Tibial artery (tissue), 4 donors: ENCODE measurements at regions not wholly inside any gene's neighbourhood (a gene's known extent, or its start where the extent isn't known, plus 50 kb on each side); places are given as distances from the start of the nearest gene placed in this dataset.

ENCODE experiments used
- DNase-seq, 2 donors: peaks; one replicate each; pipeline ENCODE4 v3.0.0-alpha.2; 2019
- H3K27ac ChIP-seq, 2 donors: fragments of 200-600 bp; sonication (generic) in 1 of 2; 1 replicate in 1 of 2; 2 replicates in 1 of 2; pipeline ENCODE4 v1.5.1; 2018 to 2019; ENCODE audit warnings: mild to moderate bottlenecking in 1 of 2
- H3K27me3 ChIP-seq, 2 donors: fragments of 200-600 bp; sonication (generic) in 1 of 2; one replicate each; pipeline versions ENCODE4 v1.5.1 to v1.6.0; 2016 to 2019
- H3K36me3 ChIP-seq, 3 donors: fragments of 200-600 bp; sonication (generic) in 2 of 3; one replicate each; pipeline ENCODE4 v1.5.1; 2016 to 2019; ENCODE audit warnings: mild to moderate bottlenecking in 2 of 3
- H3K4me1 ChIP-seq, 4 donors: fragments of 200-600 bp; sonication (generic) in 2 of 4; 1 replicate in 3 of 4; 2 replicates in 1 of 4; pipeline ENCODE4 v1.5.1; 2016 to 2019
- H3K4me3 ChIP-seq, 2 donors: fragments of 200-600 bp; sonication (generic) in 1 of 2; 1 replicate in 1 of 2; 2 replicates in 1 of 2; pipeline ENCODE4 v1.5.1; 2018 to 2019; ENCODE audit warnings: mild to moderate bottlenecking in 2 of 2
- H3K9me3 ChIP-seq, 3 donors: fragments of 200-600 bp; sonication (generic) in 1 of 3; one replicate each; pipeline ENCODE4 v1.5.1; 2016 to 2019
- CTCF ChIP-seq, 2 experiments: fragments of 200-600 bp in 1 of 2; fragments of 450-650 bp in 1 of 2; IDR thresholded peaks; one replicate each; pipeline ENCODE4 v1.5.1; 2017 to 2019; ENCODE audit warnings: antibody characterized with exemption in 2 of 2, mild to moderate bottlenecking in 1 of 2, moderate library complexity in 1 of 2
- intact Hi-C: fragments of 100-400 bp; cut with DNase I; formaldehyde crosslinking; loops from one replicate; pipeline ENCODE4 v1.15.0; 2023; ENCODE audit warnings: low total_unique reads

- H3K27ac ChIP-seq, result no peak overlapping the region
- no peak for DNase-seq
- no peak for TF ChIP-seq CTCF (IDR thresholded peaks at IDR 0.05)
- no peaks in the 10 kb centered on the region for H3K36me3 ChIP-seq
- no peaks in the 10 kb centered on the region for H3K27me3 ChIP-seq
- no peaks in the 10 kb centered on the region for H3K4me1 ChIP-seq
- H3K4me3 ChIP-seq, result no peak overlapping the region
- intact Hi-C loops, result no loop called here
- no peaks in the 10 kb centered on the region for H3K9me3 ChIP-seq
Measured at GRCh38 chr11:91749251-91749650, 475.4 kb upstream of the FAT3 start.

- no peaks in the 10 kb centered on the region for H3K27me3 ChIP-seq
- H3K36me3 ChIP-seq, result no peaks in the 10 kb centered on the region
- no peak for DNase-seq
- no peaks in the 10 kb centered on the region for H3K9me3 ChIP-seq
- H3K27ac ChIP-seq, result no peak overlapping the region
- no peak for TF ChIP-seq CTCF (IDR thresholded peaks at IDR 0.05)
- H3K4me1 ChIP-seq, result no peaks in the 10 kb centered on the region
- intact Hi-C loops, result no loop called here
- H3K4me3 ChIP-seq, result no peak overlapping the region
Measured at GRCh38 chr11:91742155-91742554, 482.5 kb upstream of the FAT3 start.

- Histone ChIP-seq H3K27me3 (no peaks in the 10 kb centered on the region), H3K9me3 (peaks cover 0 to 6% (median 0%) of the 10 kb centered on the region in 3 donors), H3K27ac (no peak overlapping the region), H3K36me3 (no peaks in the 10 kb centered on the region), H3K4me1 (no peaks in the 10 kb centered on the region), H3K4me3 (no peak overlapping the region)
- TF ChIP-seq CTCF (IDR thresholded peaks at IDR 0.05), result no peak
- DNase-seq, result no peak
- intact Hi-C loops, result no loop called here
Measured at GRCh38 chr11:91731051-91731450, 493.6 kb upstream of the FAT3 start.

GRCh38 chr11:91730620-91731019 lies 494.0 kb upstream of the FAT3 start:
- Histone ChIP-seq H3K4me3 (no peak overlapping the region), H3K36me3 (no peaks in the 10 kb centered on the region), H3K4me1 (no peaks in the 10 kb centered on the region), H3K27me3 (no peaks in the 10 kb centered on the region), H3K27ac (no peak overlapping the region), H3K9me3 (peaks cover 0 to 6% (median 0%) of the 10 kb centered on the region in 3 donors)
- intact Hi-C loops, result no loop called here
- TF ChIP-seq CTCF (IDR thresholded peaks at IDR 0.05), result no peak
- DNase-seq, result no peak

GRCh38 chr11:91730057-91730456 lies 494.6 kb upstream of the FAT3 start:
- Histone ChIP-seq H3K36me3 (no peaks in the 10 kb centered on the region), H3K27ac (no peak overlapping the region), H3K9me3 (peaks cover 0 to 4% (median 0%) of the 10 kb centered on the region in 3 donors), H3K4me1 (no peaks in the 10 kb centered on the region), H3K4me3 (no peak overlapping the region), H3K27me3 (no peaks in the 10 kb centered on the region)
- no peak for DNase-seq
- no peak for TF ChIP-seq CTCF (IDR thresholded peaks at IDR 0.05)
- intact Hi-C loops, result no loop called here

DNA sequence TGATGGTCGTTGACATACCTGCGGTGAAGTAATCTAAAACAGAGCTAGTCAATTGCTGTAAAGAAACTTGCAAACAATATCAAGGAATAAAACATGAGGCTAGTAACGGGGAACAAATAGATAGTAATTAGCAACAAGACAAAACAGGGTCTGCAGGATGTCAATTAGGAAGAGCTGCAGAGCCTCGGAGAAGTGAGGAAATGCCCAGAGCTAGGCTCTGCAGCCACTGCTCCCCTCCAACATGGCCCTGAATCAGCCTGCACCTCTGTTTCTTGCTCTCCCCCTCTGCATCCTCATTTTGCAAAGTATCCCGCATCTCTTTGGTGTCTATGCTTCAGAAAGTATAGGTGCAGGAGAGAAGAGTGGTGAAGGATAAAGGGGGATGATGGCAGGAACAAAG lies 507.4 kb upstream of the FAT3 start:
- no peaks in the 10 kb centered on the region for H3K36me3 ChIP-seq
- no peaks in the 10 kb centered on the region for H3K4me1 ChIP-seq
- intact Hi-C loops, result no loop called here
- no peak overlapping the region for H3K4me3 ChIP-seq
- no peak for DNase-seq
- H3K27ac ChIP-seq, result no peak overlapping the region
- no peaks in the 10 kb centered on the region for H3K9me3 ChIP-seq
- no peaks in the 10 kb centered on the region for H3K27me3 ChIP-seq
- TF ChIP-seq CTCF (IDR thresholded peaks at IDR 0.05), result no peak
